ENCODE measurements at regions not wholly inside any gene's neighbourhood (a gene's known extent, or its start where the extent isn't known, plus 50 kb on each side); places are given as distances from the start of the nearest gene placed in this dataset.
A peak's percentile ranks its signal among the peaks of the same experiment; 100 is the strongest.

DNA sequence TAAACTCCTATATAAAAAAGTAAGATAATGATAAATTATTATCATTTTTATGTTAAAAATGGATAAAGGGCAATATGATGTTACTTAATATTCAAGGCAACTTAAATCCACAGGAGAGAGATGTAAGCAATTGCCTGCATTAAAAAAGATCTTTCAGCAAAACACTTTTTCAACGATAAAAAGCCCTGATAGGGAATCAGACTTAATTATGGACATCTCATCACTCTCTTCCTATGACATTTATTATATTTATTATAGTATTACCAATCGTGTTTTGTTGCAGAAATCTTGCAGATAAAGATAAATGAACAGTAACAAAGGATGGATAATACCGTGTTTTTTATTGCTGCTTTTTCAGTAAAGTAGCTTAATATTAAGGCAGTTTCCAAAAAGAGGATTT, 178.5 kb downstream of the SH2D1A start:
- TF ChIP-seq, protein P1, sequence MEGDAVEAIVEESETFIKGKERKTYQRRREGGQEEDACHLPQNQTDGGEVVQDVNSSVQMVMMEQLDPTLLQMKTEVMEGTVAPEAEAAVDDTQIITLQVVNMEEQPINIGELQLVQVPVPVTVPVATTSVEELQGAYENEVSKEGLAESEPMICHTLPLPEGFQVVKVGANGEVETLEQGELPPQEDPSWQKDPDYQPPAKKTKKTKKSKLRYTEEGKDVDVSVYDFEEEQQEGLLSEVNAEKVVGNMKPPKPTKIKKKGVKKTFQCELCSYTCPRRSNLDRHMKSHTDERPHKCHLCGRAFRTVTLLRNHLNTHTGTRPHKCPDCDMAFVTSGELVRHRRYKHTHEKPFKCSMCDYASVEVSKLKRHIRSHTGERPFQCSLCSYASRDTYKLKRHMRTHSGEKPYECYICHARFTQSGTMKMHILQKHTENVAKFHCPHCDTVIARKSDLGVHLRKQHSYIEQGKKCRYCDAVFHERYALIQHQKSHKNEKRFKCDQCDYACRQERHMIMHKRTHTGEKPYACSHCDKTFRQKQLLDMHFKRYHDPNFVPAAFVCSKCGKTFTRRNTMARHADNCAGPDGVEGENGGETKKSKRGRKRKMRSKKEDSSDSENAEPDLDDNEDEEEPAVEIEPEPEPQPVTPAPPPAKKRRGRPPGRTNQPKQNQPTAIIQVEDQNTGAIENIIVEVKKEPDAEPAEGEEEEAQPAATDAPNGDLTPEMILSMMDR (optimal IDR thresholded peaks at IDR 0.05 in 1 of 3, IDR thresholded peaks at IDR 0.05 in 1 of 3, conservative IDR thresholded peaks at IDR 0.05 in 1 of 3; ENCODE audit: extremely low read depth in 1 of 3, insufficient read depth in 2 of 3, low read length in 3 of 3), result no peak
- no peak for TF ChIP-seq EZH2 (IDR thresholded peaks at IDR 0.05; ENCODE audit: low read length)
- Histone ChIP-seq H3K9me3 (ENCODE audit: control insufficient read depth, low read depth, low read length) (no peaks in the 10 kb centered on the region), H4K20me1 (ENCODE audit: control insufficient read depth, extremely low read depth, insufficient read depth, low read length) (no peaks in the 10 kb centered on the region), H3K27me3 (ENCODE audit: control insufficient read depth, extremely low read depth, insufficient read depth, low read length) (no peaks in the 10 kb centered on the region), H3K9ac (ENCODE audit: control insufficient read depth, extremely low read depth, insufficient read depth, low read length) (no peak overlapping the region), H3K9me1 (ENCODE audit: control insufficient read depth, extremely low read depth, insufficient read depth, low read length) (no peaks in the 10 kb centered on the region), H2AFZ (ENCODE audit: control insufficient read depth, low read length) (no peak overlapping the region), H3K36me3 (ENCODE audit: control insufficient read depth in 2 of 2, extremely low read depth in 1 of 2, insufficient read depth in 2 of 2, low read length in 2 of 2) (no peaks in the 10 kb centered on the region), H3K4me2 (ENCODE audit: control insufficient read depth, extremely low read depth, insufficient read depth, low read depth, low read length) (no peak overlapping the region), H3K4me3 (ENCODE audit: control insufficient read depth in 2 of 3, extremely low read depth in 1 of 3, insufficient read depth in 2 of 3, low read depth in 1 of 3, low read length in 3 of 3) (no peak overlapping the region), H3K79me2 (ENCODE audit: control insufficient read depth, insufficient read depth, low read length) (no peaks in the 10 kb centered on the region), H3K27ac (ENCODE audit: control insufficient read depth, insufficient read depth, low read length) (no peak overlapping the region), H3K4me1 (ENCODE audit: control insufficient read depth, extremely low read depth, insufficient read depth, low read length) (peaks cover 2% of the 10 kb centered on the region)
- dilution Hi-C loops (cut with MboI; ENCODE audit: extremely low pct_ligation_motif_present, low sequenced_read_pairs), result no loop called here
- FAIRE-seq (no peak), DNase-seq (ENCODE audit: low read depth, low spot score) (no peak)

DNA sequence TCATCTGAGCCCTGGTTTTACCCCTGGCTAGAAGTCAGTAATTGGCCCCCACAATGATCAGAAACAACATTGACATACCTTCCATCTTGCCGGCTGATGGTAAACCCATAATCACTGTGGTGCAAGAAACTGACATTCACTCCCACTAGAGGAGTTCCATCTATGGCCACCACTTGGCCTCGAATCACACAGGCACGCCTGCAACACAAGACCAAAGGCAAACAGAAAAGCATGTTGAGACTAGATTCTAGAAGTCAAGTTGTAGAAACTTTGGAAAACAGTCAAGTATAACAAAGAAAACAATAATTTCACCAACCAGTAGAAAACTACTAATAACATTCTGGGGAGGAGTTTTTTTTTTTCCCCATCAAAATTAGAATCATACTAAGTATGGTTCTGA, 183.4 kb downstream of the SH2D1A start:
- no peak for DNase-seq (ENCODE audit: low read depth, low spot score)
- Histone ChIP-seq H3K27ac (ENCODE audit: control insufficient read depth, insufficient read depth, low read length) (no peak overlapping the region), H3K4me3 (ENCODE audit: control insufficient read depth in 2 of 3, extremely low read depth in 1 of 3, insufficient read depth in 2 of 3, low read depth in 1 of 3, low read length in 3 of 3) (no peak overlapping the region), H3K9me1 (ENCODE audit: control insufficient read depth, extremely low read depth, insufficient read depth, low read length) (no peaks in the 10 kb centered on the region), H4K20me1 (ENCODE audit: control insufficient read depth, extremely low read depth, insufficient read depth, low read length) (no peaks in the 10 kb centered on the region), H2AFZ (ENCODE audit: control insufficient read depth, low read length) (no peak overlapping the region), H3K9me3 (ENCODE audit: control insufficient read depth, low read depth, low read length) (no peaks in the 10 kb centered on the region), H3K27me3 (ENCODE audit: control insufficient read depth, extremely low read depth, insufficient read depth, low read length) (no peaks in the 10 kb centered on the region), H3K36me3 (ENCODE audit: control insufficient read depth in 2 of 2, extremely low read depth in 1 of 2, insufficient read depth in 2 of 2, low read length in 2 of 2) (no peaks in the 10 kb centered on the region), H3K9ac (ENCODE audit: control insufficient read depth, extremely low read depth, insufficient read depth, low read length) (no peak overlapping the region), H3K4me1 (ENCODE audit: control insufficient read depth, extremely low read depth, insufficient read depth, low read length) (no peaks in the 10 kb centered on the region), H3K4me2 (ENCODE audit: control insufficient read depth, extremely low read depth, insufficient read depth, low read depth, low read length) (no peak overlapping the region), H3K79me2 (ENCODE audit: control insufficient read depth, insufficient read depth, low read length) (no peaks in the 10 kb centered on the region)
- dilution Hi-C loops (cut with MboI; ENCODE audit: extremely low pct_ligation_motif_present, low sequenced_read_pairs), result no loop called here
- peak; percentile 29 for FAIRE-seq
- TF ChIP-seq EZH2 (IDR thresholded peaks at IDR 0.05; ENCODE audit: low read length), result no peak
- TF ChIP-seq, protein P1 (optimal IDR thresholded peaks at IDR 0.05 in 1 of 3, IDR thresholded peaks at IDR 0.05 in 1 of 3, conservative IDR thresholded peaks at IDR 0.05 in 1 of 3; ENCODE audit: extremely low read depth in 1 of 3, insufficient read depth in 2 of 3, low read length in 3 of 3), result no peak
